ENCODE measurements at regions not wholly inside any gene's neighbourhood (a gene's known extent, or its start where the extent isn't known, plus 50 kb on each side); places are given as distances from the start of the nearest gene placed in this dataset.

DNA sequence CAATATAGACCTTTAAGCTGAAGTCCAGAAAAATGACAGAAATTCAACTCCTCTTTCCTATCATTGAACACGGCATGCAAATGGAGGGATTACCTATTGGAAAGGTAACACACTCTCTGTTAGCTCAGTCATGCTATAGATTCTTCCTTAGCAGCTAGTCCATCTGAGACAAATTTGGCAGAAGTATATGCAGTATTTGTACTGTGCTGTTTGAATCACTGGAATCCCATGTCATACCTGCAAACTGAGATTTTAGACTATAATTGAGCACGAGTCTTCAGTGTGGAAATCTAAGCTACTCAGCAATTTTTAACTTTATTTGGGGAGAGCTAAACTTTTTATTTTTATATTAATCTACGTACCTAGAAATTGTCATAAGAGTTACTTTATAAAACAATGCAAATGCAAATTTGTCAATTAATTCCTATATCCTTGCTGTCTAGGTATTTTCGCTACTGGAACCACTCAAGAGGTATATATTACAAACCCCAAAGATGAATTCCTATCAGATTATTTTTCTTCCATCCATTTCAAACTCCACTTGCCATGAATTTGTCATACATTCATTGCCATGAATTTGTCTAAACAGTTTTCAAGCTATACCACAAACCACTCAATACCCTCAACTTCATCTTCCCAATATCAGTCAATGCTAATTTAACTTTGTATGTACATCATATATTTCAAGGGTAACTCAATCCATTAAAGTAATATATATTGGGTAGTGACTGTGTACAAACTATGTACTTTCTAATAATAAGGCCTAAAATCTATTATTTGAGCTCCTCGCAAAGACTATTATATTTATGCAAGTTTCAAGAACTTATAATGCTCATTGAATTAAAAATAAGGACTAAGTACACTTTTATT, 224.8 kb downstream of the MEF2C start:
- Histone ChIP-seq H2BK20ac (ENCODE audit: low read length) (no peak overlapping the region), H3K23ac (ENCODE audit: insufficient read length) (no peak overlapping the region), H3K27me3 (replicated peaks in 1 of 4; ENCODE audit: control insufficient read depth in 3 of 4, extremely low read depth in 1 of 4, insufficient read depth in 3 of 4, low read length in 3 of 4) (peaks cover 6 to 52% (median 23%) of the 10 kb centered on the region in 4 experiments), H3K4ac (replicated peaks; ENCODE audit: insufficient read length, low read depth, low read length) (no peak overlapping the region), H2BK120ac (replicated peaks; ENCODE audit: low read depth, low read length) (no peak overlapping the region), H3K9ac (replicated peaks in 1 of 4; ENCODE audit: extremely low read depth in 1 of 4, low read depth in 3 of 4, low read length in 3 of 4) (no peak overlapping the region), H4K20me1 (replicated peaks in 1 of 2; ENCODE audit: control insufficient read depth in 1 of 2, insufficient read depth in 2 of 2, low read length in 2 of 2) (peaks cover 0 to 3% of the 10 kb centered on the region in 2 experiments), H4K5ac (ENCODE audit: insufficient read length, low read depth, low read length) (no peak overlapping the region), H3K79me2 (ENCODE audit: control insufficient read depth in 1 of 2, insufficient read depth in 2 of 2, low read length in 2 of 2) (no peaks in the 10 kb centered on the region), H3K18ac (ENCODE audit: extremely low read depth, low read length) (no peak overlapping the region), H2AFZ (ENCODE audit: low read length) (no peak overlapping the region), H2BK12ac (ENCODE audit: low read depth, low read length) (no peak overlapping the region), H3K4me3 (ENCODE audit: extremely low read depth in 1 of 4, insufficient read depth in 2 of 4, low read depth in 3 of 4, low read length in 4 of 4) (no peak overlapping the region), H2AK5ac (ENCODE audit: low read depth, low read length) (no peak overlapping the region), H3K9me3 (ENCODE audit: insufficient read depth in 2 of 2, low read depth in 1 of 2, low read length in 1 of 2) (no peaks in the 10 kb centered on the region), H2BK15ac (ENCODE audit: low read length) (no peak overlapping the region), H3K79me1 (ENCODE audit: low read depth, low read length) (no peaks in the 10 kb centered on the region), H2BK5ac (ENCODE audit: low read depth, low read length) (no peak overlapping the region), H3K14ac (ENCODE audit: insufficient read length) (no peak overlapping the region), H3K4me2 (ENCODE audit: insufficient read depth in 1 of 2, low read depth in 2 of 2, low read length in 2 of 2) (no peak overlapping the region), H3K4me1 (replicated peaks in 1 of 4; ENCODE audit: control insufficient read depth in 3 of 4, insufficient read depth in 4 of 4, low read length in 3 of 4) (peaks cover 4 to 14% (median 6%) of the 10 kb centered on the region in 4 experiments; a peak in 6 of 7 replicates), H4K8ac (ENCODE audit: extremely low read depth, insufficient read depth, low read length) (no peak overlapping the region), H3K27ac (ENCODE audit: low read depth, low read length) (no peak overlapping the region), H3K23me2 (ENCODE audit: low read depth, low read length) (peaks cover 6% of the 10 kb centered on the region), H3K36me3 (ENCODE audit: control insufficient read depth in 2 of 4, insufficient read depth in 4 of 4, low read length in 3 of 4) (no peaks in the 10 kb centered on the region), H3K56ac (replicated peaks; ENCODE audit: insufficient read length, low read depth, low read length) (no peak overlapping the region), H4K91ac (replicated peaks; ENCODE audit: insufficient read length, low read length) (no peak overlapping the region)
- no peak for TF ChIP-seq BCL11A (IDR thresholded peaks at IDR 0.05; ENCODE audit: low read depth in 2 of 2, low read length in 2 of 2)
- TF ChIP-seq, protein P1, sequence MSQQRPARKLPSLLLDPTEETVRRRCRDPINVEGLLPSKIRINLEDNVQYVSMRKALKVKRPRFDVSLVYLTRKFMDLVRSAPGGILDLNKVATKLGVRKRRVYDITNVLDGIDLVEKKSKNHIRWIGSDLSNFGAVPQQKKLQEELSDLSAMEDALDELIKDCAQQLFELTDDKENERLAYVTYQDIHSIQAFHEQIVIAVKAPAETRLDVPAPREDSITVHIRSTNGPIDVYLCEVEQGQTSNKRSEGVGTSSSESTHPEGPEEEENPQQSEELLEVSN (IDR thresholded peaks at IDR 0.05), result no peak
- TF ChIP-seq KDM4A (IDR thresholded peaks at IDR 0.05; ENCODE audit: low read depth, low read length, severe bottlenecking), result no peak
- TF ChIP-seq CHD2 (IDR thresholded peaks at IDR 0.05; ENCODE audit: low read length), result no peak
- TF ChIP-seq PHF8 (conservative IDR thresholded peaks at IDR 0.05; ENCODE audit: low read depth, low read length), result no peak
- TF ChIP-seq, protein P2, sequence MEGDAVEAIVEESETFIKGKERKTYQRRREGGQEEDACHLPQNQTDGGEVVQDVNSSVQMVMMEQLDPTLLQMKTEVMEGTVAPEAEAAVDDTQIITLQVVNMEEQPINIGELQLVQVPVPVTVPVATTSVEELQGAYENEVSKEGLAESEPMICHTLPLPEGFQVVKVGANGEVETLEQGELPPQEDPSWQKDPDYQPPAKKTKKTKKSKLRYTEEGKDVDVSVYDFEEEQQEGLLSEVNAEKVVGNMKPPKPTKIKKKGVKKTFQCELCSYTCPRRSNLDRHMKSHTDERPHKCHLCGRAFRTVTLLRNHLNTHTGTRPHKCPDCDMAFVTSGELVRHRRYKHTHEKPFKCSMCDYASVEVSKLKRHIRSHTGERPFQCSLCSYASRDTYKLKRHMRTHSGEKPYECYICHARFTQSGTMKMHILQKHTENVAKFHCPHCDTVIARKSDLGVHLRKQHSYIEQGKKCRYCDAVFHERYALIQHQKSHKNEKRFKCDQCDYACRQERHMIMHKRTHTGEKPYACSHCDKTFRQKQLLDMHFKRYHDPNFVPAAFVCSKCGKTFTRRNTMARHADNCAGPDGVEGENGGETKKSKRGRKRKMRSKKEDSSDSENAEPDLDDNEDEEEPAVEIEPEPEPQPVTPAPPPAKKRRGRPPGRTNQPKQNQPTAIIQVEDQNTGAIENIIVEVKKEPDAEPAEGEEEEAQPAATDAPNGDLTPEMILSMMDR (IDR thresholded peaks at IDR 0.05; ENCODE audit: control extremely low read depth in 1 of 3, insufficient read depth in 1 of 3, low read depth in 1 of 3, low read length in 3 of 3), result no peak
- FAIRE-seq (no peak), DNase-seq (ENCODE audit: low read depth in 1 of 2, low spot score in 2 of 2) (no peak)
- WGBS, 2 experiments (ENCODE audit: extremely low coverage in 1 of 2, insufficient coverage in 1 of 2, insufficient read length in 1 of 2, insufficient replicate concordance in 2 of 2, low coverage in 1 of 2, low lambda C conversion rate in 2 of 2, missing lambda C conversion rate in 1 of 2), result 83% methylated on average over 5 of the region's 5 CpGs; no CpG with 5 or more reads in 1 of the 2 experiments
- POLR2A ChIA-PET (ENCODE audit: partially characterized antibody), result no interaction called here
- CTCF ChIA-PET (ENCODE audit: partially characterized antibody), result interaction anchor here (0.7 to 2.7 kb wide), 8 partner anchors 18 to 1365 kb away, joined by 3 to 22 read pairs (median 4); no protein-coding TSS in a partner anchor
